H9 (cell line): ENCODE measurements at regions not wholly inside any gene's neighbourhood (a gene's known extent, or its start where the extent isn't known, plus 50 kb on each side); places are given as distances from the start of the nearest gene placed in this dataset.
A peak's percentile ranks its signal among the peaks of the same experiment; 100 is the strongest.

Experiments
- DNase-seq: peaks from one replicate; pipeline ENCODE4 v3.0.0-alpha.2; 2017
- H2AFZ ChIP-seq: one replicate; pipeline ENCODE4 v1.6.1; 2013; ENCODE audit warnings: mild to moderate bottlenecking, low read length, control low read depth, moderate library complexity
- H2AK5ac ChIP-seq: 2 replicates; pipeline ENCODE4 v1.6.1; 2013; ENCODE audit warnings: low read length, control low read depth, mixed read lengths; ENCODE audit not compliant: insufficient read length
- H2BK120ac ChIP-seq: one replicate; pipeline ENCODE4 v1.6.1; 2013; ENCODE audit warnings: low read depth, mild to moderate bottlenecking, low read length, control low read depth, inconsistent platforms; ENCODE audit not compliant: poor library complexity, severe bottlenecking
- H2BK12ac ChIP-seq: 2 replicates; pipeline ENCODE4 v1.6.1; 2013; ENCODE audit warnings: low read length, control low read depth, mixed read lengths, low read depth; ENCODE audit not compliant: insufficient read length
- H2BK15ac ChIP-seq: 2 replicates; pipeline ENCODE4 v1.6.1; 2013; ENCODE audit warnings: low read depth, low read length, control low read depth
- H2BK20ac ChIP-seq: one replicate; pipeline ENCODE4 v1.6.1; 2013; ENCODE audit warnings: low read depth, mild to moderate bottlenecking, low read length, control low read depth, inconsistent platforms; ENCODE audit not compliant: poor library complexity, severe bottlenecking
- H2BK5ac ChIP-seq: 2 replicates; pipeline ENCODE4 v1.6.1; 2013; ENCODE audit warnings: low read length, control low read depth, mixed read lengths; ENCODE audit not compliant: insufficient read length
- H3K14ac ChIP-seq: 2 replicates; pipeline ENCODE4 v1.6.1; 2013; ENCODE audit warnings: low read length, control low read depth; ENCODE audit not compliant: insufficient read depth
- H3K18ac ChIP-seq: 2 replicates; pipeline ENCODE4 v1.6.1; 2013; ENCODE audit warnings: low read depth, mild to moderate bottlenecking, mixed read lengths, low read length, control low read depth; ENCODE audit not compliant: insufficient read length
- H3K23ac ChIP-seq: 2 replicates; pipeline ENCODE4 v1.6.1; 2013; ENCODE audit warnings: low read length, control low read depth, mixed read lengths, low read depth; ENCODE audit not compliant: insufficient read length
- H3K23me2 ChIP-seq: 2 replicates; pipeline ENCODE4 v1.6.1; 2013; ENCODE audit warnings: low read depth, mild to moderate bottlenecking, mixed read lengths, low read length, control low read depth; ENCODE audit not compliant: insufficient read length, poor library complexity, severe bottlenecking
- H3K27ac ChIP-seq: 2 replicates; pipeline ENCODE4 v1.5.1; 2013; ENCODE audit warnings: low read length, control low read depth, mixed read lengths, low read depth; ENCODE audit not compliant: insufficient read length
- H3K27me3 ChIP-seq: 2 replicates; pipeline ENCODE4 v1.6.1; 2013; ENCODE audit warnings: low read length, control low read depth, inconsistent platforms; ENCODE audit not compliant: insufficient read depth
- H3K4ac ChIP-seq: 2 replicates; pipeline ENCODE4 v1.6.1; 2013; ENCODE audit warnings: low read depth, mild to moderate bottlenecking, control low read depth, inconsistent platforms, low read length, moderate library complexity
- H3K4me1 ChIP-seq: 2 replicates; pipeline ENCODE4 v1.6.1; 2013; ENCODE audit warnings: low read length, control low read depth, inconsistent platforms; ENCODE audit not compliant: insufficient read depth
- H3K4me2 ChIP-seq: 2 replicates; pipeline ENCODE4 v1.6.1; 2013; ENCODE audit warnings: low read length, control low read depth, mixed read lengths; ENCODE audit not compliant: insufficient read length, insufficient read depth
- H3K56ac ChIP-seq: 2 replicates; pipeline ENCODE4 v1.6.1; 2013; ENCODE audit warnings: low read depth, mild to moderate bottlenecking, mixed read lengths, low read length, control low read depth; ENCODE audit not compliant: insufficient read length
- H3K79me1 ChIP-seq: 2 replicates; pipeline ENCODE4 v1.6.1; 2013; ENCODE audit warnings: low read depth, mild to moderate bottlenecking, moderate library complexity, low read length, control low read depth, inconsistent platforms; ENCODE audit not compliant: insufficient read depth, poor library complexity, severe bottlenecking
- H3K79me2 ChIP-seq: 2 replicates; pipeline ENCODE4 v1.6.1; 2013; ENCODE audit warnings: low read length, control low read depth, inconsistent platforms; ENCODE audit not compliant: insufficient read depth
- H3K9ac ChIP-seq: 2 replicates; pipeline ENCODE4 v1.6.1; 2013; ENCODE audit warnings: low read length, control low read depth, mixed read lengths; ENCODE audit not compliant: insufficient read length; ENCODE audit errors: extremely low read depth
- H3K9me3 ChIP-seq: one replicate; pipeline ENCODE4 v1.6.1; 2013; ENCODE audit warnings: low read depth, low read length, inconsistent platforms; ENCODE audit not compliant: control insufficient read depth
- H3T11ph ChIP-seq: one replicate; pipeline ENCODE4 v1.6.1; 2013; ENCODE audit warnings: mild to moderate bottlenecking, low read length, control low read depth, inconsistent platforms
- H4K20me1 ChIP-seq: one replicate; pipeline ENCODE4 v1.6.1; 2013; ENCODE audit not compliant: control insufficient read depth, insufficient read length, insufficient read depth
- H4K5ac ChIP-seq: 2 replicates; pipeline ENCODE4 v1.6.1; 2013; ENCODE audit warnings: low read depth, mild to moderate bottlenecking, mixed read lengths, low read length, control low read depth; ENCODE audit not compliant: insufficient read length
- H4K8ac ChIP-seq: replicated peaks from 2 replicates; pipeline ENCODE4 v1.6.1; 2013; ENCODE audit warnings: low read length, control low read depth, mixed read lengths, low read depth; ENCODE audit not compliant: insufficient read length
- H4K91ac ChIP-seq: 2 replicates; pipeline ENCODE4 v1.6.1; 2013; ENCODE audit warnings: low read depth, mild to moderate bottlenecking, moderate library complexity, mixed read lengths, low read length, control low read depth; ENCODE audit not compliant: insufficient read length
- H3K27ac Mint-ChIP-seq, 3 experiments: 2 replicates in 2 of 3; 3 replicates in 1 of 3; pipeline ENCODE4 v1.8.0; 2020 to 2021; ENCODE audit warnings: mixed read lengths in 3 of 3, mild to moderate bottlenecking in 1 of 3, moderate library complexity in 1 of 3
- H3K27me3 Mint-ChIP-seq: 2 replicates; pipeline ENCODE4 v1.8.0; 2021; ENCODE audit warnings: low read depth, mild to moderate bottlenecking, moderate library complexity, mixed read lengths
- H3K36me3 Mint-ChIP-seq, 3 experiments: 2 replicates in 2 of 3; 3 replicates in 1 of 3; pipeline ENCODE4 v1.8.0; 2020 to 2021; ENCODE audit warnings: low read depth in 3 of 3, mixed read lengths in 3 of 3; ENCODE audit not compliant: insufficient read depth in 1 of 3
- H3K4me1 Mint-ChIP-seq, 2 experiments: 2 replicates each; pipeline ENCODE4 v1.8.0; 2020; ENCODE audit warnings: mixed read lengths in 2 of 2
- H3K4me3 Mint-ChIP-seq, 2 experiments: 2 replicates in 1 of 2; 3 replicates in 1 of 2; pipeline ENCODE4 v1.8.0; 2020 to 2021; ENCODE audit warnings: mild to moderate bottlenecking in 2 of 2, mixed read lengths in 2 of 2, moderate library complexity in 1 of 2
- H3K9me3 Mint-ChIP-seq, 2 experiments: 2 replicates in 1 of 2; 3 replicates in 1 of 2; pipeline ENCODE4 v1.8.0; 2020; ENCODE audit warnings: mild to moderate bottlenecking in 2 of 2, mixed read lengths in 2 of 2, moderate library complexity in 1 of 2
- WGBS: extraction: QIAGEN DNeasy Blood & Tissue Kit; methylation state at CpG from one replicate; pipeline ENCODE4 v1.1.7; 2013; ENCODE audit warnings: missing lambda C conversion rate, low lambda C conversion rate, mixed read lengths; ENCODE audit not compliant: insufficient read length; ENCODE audit errors: extremely low coverage; 5-methylcytosine and 5-hydroxymethylcytosine counted together
- TF ChIP-seq, protein P1 (sequence below): fragments of 200-600 bp; sonication (generic); conservative IDR thresholded peaks from 3 replicates; pipeline ENCODE4 v1.8.0; 2021; ENCODE audit warnings: antibody characterized with exemption, mild to moderate bottlenecking

DNA sequence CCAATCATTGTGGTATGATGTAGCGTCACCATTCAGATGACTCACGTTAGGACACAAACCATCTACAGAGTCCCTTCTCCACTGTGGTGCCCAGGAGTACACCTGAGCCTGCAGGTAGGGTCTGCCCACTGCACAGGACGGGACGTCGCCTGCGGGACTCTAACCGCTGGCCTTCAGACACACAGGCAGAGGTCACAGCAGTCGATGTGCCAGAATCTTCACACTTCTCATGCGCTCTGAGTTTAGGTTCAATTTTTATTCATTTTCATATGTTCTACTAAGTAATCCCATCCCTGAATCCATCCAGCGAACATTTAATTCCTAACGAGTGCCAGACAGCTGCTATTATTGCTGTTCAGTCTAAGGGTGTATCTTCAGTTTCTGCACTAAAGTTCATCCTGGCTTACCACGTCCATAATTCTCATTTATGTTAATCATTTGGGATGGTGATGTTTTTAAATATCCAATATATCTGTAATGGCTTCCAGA is 73.3 kb downstream of the CXCL12 start:
- Mint-ChIP-seq H3K4me3 (peak overlapping the region; percentile 31 to 52; a peak in 2 of 5 replicates), H3K9me3 (no peaks in the 10 kb centered on the region; a peak in 1 of 5 replicates), H3K4me1 (peaks cover 10 to 20% of the 10 kb centered on the region in 2 experiments), H3K27ac (no peak overlapping the region), H3K36me3 (no peaks in the 10 kb centered on the region; a peak in 1 of 7 replicates), H3K27me3 (peaks cover 39% of the 10 kb centered on the region)
- Histone ChIP-seq H4K5ac (no peak overlapping the region), H3K27ac (no peak overlapping the region), H2BK5ac (no peak overlapping the region), H4K91ac (no peak overlapping the region), H2AK5ac (no peak overlapping the region), H2BK20ac (no peak overlapping the region), H2BK120ac (no peak overlapping the region), H3K79me2 (no peaks in the 10 kb centered on the region), H3K23me2 (no peaks in the 10 kb centered on the region), H2AFZ (no peak overlapping the region), H3K4me2 (peak overlapping the region; percentile 41), H4K20me1 (peaks cover 4% of the 10 kb centered on the region), H3K4me1 (no peaks in the 10 kb centered on the region), H2BK12ac (no peak overlapping the region), H3K23ac (no peak overlapping the region), H3K56ac (no peak overlapping the region), H3K9ac (no peak overlapping the region), H3K79me1 (no peaks in the 10 kb centered on the region), H3K4ac (no peak overlapping the region), H3K9me3 (no peaks in the 10 kb centered on the region), H3K18ac (no peak overlapping the region), H3T11ph (no peak overlapping the region), H3K27me3 (peaks cover 6% of the 10 kb centered on the region; the same call in 1 of the 2 replicates), H2BK15ac (no peak overlapping the region), H4K8ac (no peak overlapping the region), H3K14ac (no peak overlapping the region)
- WGBS: no CpG with 5 or more reads among the region's 12 CpGs
- no peak for DNase-seq
- TF ChIP-seq, protein P1, sequence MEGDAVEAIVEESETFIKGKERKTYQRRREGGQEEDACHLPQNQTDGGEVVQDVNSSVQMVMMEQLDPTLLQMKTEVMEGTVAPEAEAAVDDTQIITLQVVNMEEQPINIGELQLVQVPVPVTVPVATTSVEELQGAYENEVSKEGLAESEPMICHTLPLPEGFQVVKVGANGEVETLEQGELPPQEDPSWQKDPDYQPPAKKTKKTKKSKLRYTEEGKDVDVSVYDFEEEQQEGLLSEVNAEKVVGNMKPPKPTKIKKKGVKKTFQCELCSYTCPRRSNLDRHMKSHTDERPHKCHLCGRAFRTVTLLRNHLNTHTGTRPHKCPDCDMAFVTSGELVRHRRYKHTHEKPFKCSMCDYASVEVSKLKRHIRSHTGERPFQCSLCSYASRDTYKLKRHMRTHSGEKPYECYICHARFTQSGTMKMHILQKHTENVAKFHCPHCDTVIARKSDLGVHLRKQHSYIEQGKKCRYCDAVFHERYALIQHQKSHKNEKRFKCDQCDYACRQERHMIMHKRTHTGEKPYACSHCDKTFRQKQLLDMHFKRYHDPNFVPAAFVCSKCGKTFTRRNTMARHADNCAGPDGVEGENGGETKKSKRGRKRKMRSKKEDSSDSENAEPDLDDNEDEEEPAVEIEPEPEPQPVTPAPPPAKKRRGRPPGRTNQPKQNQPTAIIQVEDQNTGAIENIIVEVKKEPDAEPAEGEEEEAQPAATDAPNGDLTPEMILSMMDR: no peak
